ENCODE measurements at regions not wholly inside any gene's neighbourhood (a gene's known extent, or its start where the extent isn't known, plus 50 kb on each side); places are given as distances from the start of the nearest gene placed in this dataset.

- Histone ChIP-seq H3K27me3 (ENCODE audit: control insufficient read depth, extremely low read depth, insufficient read depth, low read length) (no peaks in the 10 kb centered on the region), H3K4me3 (ENCODE audit: control insufficient read depth in 2 of 3, extremely low read depth in 1 of 3, insufficient read depth in 2 of 3, low read depth in 1 of 3, low read length in 3 of 3) (no peak overlapping the region), H3K9me1 (ENCODE audit: control insufficient read depth, extremely low read depth, insufficient read depth, low read length) (no peaks in the 10 kb centered on the region), H3K27ac (ENCODE audit: control insufficient read depth, insufficient read depth, low read length) (no peak overlapping the region), H3K4me1 (ENCODE audit: control insufficient read depth, extremely low read depth, insufficient read depth, low read length) (no peaks in the 10 kb centered on the region), H3K79me2 (ENCODE audit: control insufficient read depth, insufficient read depth, low read length) (no peaks in the 10 kb centered on the region), H2AFZ (ENCODE audit: control insufficient read depth, low read length) (no peak overlapping the region), H4K20me1 (ENCODE audit: control insufficient read depth, extremely low read depth, insufficient read depth, low read length) (no peaks in the 10 kb centered on the region), H3K9ac (ENCODE audit: control insufficient read depth, extremely low read depth, insufficient read depth, low read length) (no peak overlapping the region), H3K36me3 (ENCODE audit: control insufficient read depth in 2 of 2, extremely low read depth in 1 of 2, insufficient read depth in 2 of 2, low read length in 2 of 2) (no peaks in the 10 kb centered on the region), H3K9me3 (ENCODE audit: control insufficient read depth, low read depth, low read length) (no peaks in the 10 kb centered on the region), H3K4me2 (ENCODE audit: control insufficient read depth, extremely low read depth, insufficient read depth, low read depth, low read length) (no peak overlapping the region)
- no peak for FAIRE-seq
- TF ChIP-seq EZH2 (IDR thresholded peaks at IDR 0.05; ENCODE audit: low read length) = no peak
- TF ChIP-seq, protein P1, sequence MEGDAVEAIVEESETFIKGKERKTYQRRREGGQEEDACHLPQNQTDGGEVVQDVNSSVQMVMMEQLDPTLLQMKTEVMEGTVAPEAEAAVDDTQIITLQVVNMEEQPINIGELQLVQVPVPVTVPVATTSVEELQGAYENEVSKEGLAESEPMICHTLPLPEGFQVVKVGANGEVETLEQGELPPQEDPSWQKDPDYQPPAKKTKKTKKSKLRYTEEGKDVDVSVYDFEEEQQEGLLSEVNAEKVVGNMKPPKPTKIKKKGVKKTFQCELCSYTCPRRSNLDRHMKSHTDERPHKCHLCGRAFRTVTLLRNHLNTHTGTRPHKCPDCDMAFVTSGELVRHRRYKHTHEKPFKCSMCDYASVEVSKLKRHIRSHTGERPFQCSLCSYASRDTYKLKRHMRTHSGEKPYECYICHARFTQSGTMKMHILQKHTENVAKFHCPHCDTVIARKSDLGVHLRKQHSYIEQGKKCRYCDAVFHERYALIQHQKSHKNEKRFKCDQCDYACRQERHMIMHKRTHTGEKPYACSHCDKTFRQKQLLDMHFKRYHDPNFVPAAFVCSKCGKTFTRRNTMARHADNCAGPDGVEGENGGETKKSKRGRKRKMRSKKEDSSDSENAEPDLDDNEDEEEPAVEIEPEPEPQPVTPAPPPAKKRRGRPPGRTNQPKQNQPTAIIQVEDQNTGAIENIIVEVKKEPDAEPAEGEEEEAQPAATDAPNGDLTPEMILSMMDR (optimal IDR thresholded peaks at IDR 0.05 in 1 of 3, IDR thresholded peaks at IDR 0.05 in 1 of 3, conservative IDR thresholded peaks at IDR 0.05 in 1 of 3; ENCODE audit: extremely low read depth in 1 of 3, insufficient read depth in 2 of 3, low read length in 3 of 3) = no peak
- dilution Hi-C loops (cut with MboI; ENCODE audit: extremely low pct_ligation_motif_present, low sequenced_read_pairs) = no loop called here
- DNase-seq (ENCODE audit: low read depth, low spot score) = no peak
These were observed 49.9 kb upstream of the AMN1 start for GRCh38 chr12:31778687-31779086.

Small RNA genes lying in the stretch of these regions (small RNA-seq; reads per million reads assigned to genes)
- gene RF00402 (ENCODE audit: insufficient read length in 3 of 3, low read depth in 3 of 3, low replicate concordance in 1 of 3) (0 reads per million in 3 experiments), gene RNU6-1069P (ENCODE audit: insufficient read length in 3 of 3, low read depth in 3 of 3, low replicate concordance in 1 of 3) (0 reads per million in 3 experiments)

All from keratinocyte (primary cell).